Activated naive CD8-positive, alpha-beta T cell treated with anti-CD3 and anti-CD28 coated beads for 36 hours (primary cell): ENCODE measurements at regions not wholly inside any gene's neighbourhood (a gene's known extent, or its start where the extent isn't known, plus 50 kb on each side); places are given as distances from the start of the nearest gene placed in this dataset.

Source experiments
- DNase-seq: peaks from one replicate; pipeline ENCODE4 v3.0.0; 2021
- H3K27ac Mint-ChIP-seq: one replicate; pipeline ENCODE4 v1.8.0; 2022; ENCODE audit warnings: mild to moderate bottlenecking, moderate library complexity, mixed read lengths
- H3K27me3 Mint-ChIP-seq: one replicate; pipeline ENCODE4 v1.8.0; 2022; ENCODE audit warnings: mild to moderate bottlenecking, mixed read lengths
- H3K36me3 Mint-ChIP-seq: one replicate; pipeline ENCODE4 v1.8.0; 2021; ENCODE audit warnings: mild to moderate bottlenecking, mixed read lengths
- H3K4me1 Mint-ChIP-seq: one replicate; pipeline ENCODE4 v1.8.0; 2021; ENCODE audit warnings: mixed read lengths
- H3K4me3 Mint-ChIP-seq: one replicate; pipeline ENCODE4 v1.8.0; 2022; ENCODE audit warnings: mild to moderate bottlenecking, moderate library complexity, mixed read lengths
- H3K9me3 Mint-ChIP-seq: one replicate; pipeline ENCODE4 v1.8.0; 2022; ENCODE audit warnings: mixed read lengths

GRCh38 chr21:24353492-24353891, 1253.8 kb downstream of the MRPL39 start:
- Mint-ChIP-seq H3K9me3 (no peaks in the 10 kb centered on the region), H3K27ac (no peak overlapping the region), H3K4me3 (no peak overlapping the region), H3K4me1 (no peaks in the 10 kb centered on the region), H3K27me3 (no peaks in the 10 kb centered on the region), H3K36me3 (no peaks in the 10 kb centered on the region)
- no peak for DNase-seq

DNA sequence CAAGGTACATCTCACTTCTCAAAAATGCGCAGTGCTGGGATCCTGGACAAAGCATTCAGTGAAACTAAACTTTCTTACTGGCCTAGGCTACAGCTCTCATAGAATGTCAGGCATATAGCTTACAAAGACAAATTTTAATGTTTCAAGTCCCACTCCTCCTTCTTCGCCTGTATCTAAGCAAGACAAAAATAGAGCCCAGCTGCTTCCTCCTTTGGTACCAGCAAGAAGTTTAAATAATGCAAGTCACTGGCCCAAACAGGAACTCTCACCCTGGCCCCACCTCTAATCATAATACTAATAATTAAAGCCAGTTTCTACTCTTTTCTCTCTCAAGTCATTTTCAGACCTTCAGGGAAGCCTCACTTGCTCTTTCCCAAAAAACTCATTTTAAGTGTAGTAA, 1267.9 kb downstream of the MRPL39 start:
- no peaks in the 10 kb centered on the region for H3K27me3 Mint-ChIP-seq
- H3K4me3 Mint-ChIP-seq: no peak overlapping the region
- H3K27ac Mint-ChIP-seq: no peak overlapping the region
- no peak for DNase-seq
- H3K36me3 Mint-ChIP-seq: no peaks in the 10 kb centered on the region
- H3K4me1 Mint-ChIP-seq: no peaks in the 10 kb centered on the region
- peaks cover 3% of the 10 kb centered on the region for H3K9me3 Mint-ChIP-seq

GRCh38 chr21:24336491-24336890, 1270.8 kb downstream of the MRPL39 start:
- Mint-ChIP-seq H3K4me3 (no peak overlapping the region), H3K9me3 (peaks cover 3% of the 10 kb centered on the region), H3K4me1 (no peaks in the 10 kb centered on the region), H3K36me3 (no peaks in the 10 kb centered on the region), H3K27me3 (no peaks in the 10 kb centered on the region), H3K27ac (no peak overlapping the region)
- no peak for DNase-seq

DNA sequence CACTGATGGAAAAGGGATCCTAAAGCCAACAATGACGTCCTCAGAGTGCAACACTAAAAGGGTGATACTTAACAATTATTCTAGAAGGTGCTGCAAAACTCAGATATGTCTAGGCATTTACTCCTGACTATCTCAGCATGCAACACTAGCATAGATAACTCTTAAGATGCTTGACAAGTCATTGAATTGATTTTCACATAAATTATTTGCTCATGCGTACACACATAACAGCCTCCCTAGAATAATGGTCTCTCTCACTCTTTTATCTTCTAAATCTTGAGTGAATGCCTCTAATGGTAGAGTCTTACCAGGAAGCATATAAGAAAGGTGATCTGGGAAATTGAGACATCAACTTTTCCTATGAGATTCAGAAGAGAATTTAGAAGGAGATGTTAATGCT, 1283.7 kb downstream of the MRPL39 start:
- no peaks in the 10 kb centered on the region for H3K4me1 Mint-ChIP-seq
- DNase-seq: no peak
- peaks cover 2% of the 10 kb centered on the region for H3K27me3 Mint-ChIP-seq
- no peak overlapping the region for H3K4me3 Mint-ChIP-seq
- peaks cover 2% of the 10 kb centered on the region for H3K9me3 Mint-ChIP-seq
- H3K36me3 Mint-ChIP-seq: no peaks in the 10 kb centered on the region
- H3K27ac Mint-ChIP-seq: no peak overlapping the region

- Mint-ChIP-seq H3K4me1 (no peaks in the 10 kb centered on the region), H3K36me3 (no peaks in the 10 kb centered on the region), H3K9me3 (no peaks in the 10 kb centered on the region), H3K4me3 (no peak overlapping the region), H3K27ac (no peak overlapping the region), H3K27me3 (no peaks in the 10 kb centered on the region)
- DNase-seq: no peak
Measured at GRCh38 chr21:24316277-24316922, 1290.9 kb downstream of the MRPL39 start.

DNA sequence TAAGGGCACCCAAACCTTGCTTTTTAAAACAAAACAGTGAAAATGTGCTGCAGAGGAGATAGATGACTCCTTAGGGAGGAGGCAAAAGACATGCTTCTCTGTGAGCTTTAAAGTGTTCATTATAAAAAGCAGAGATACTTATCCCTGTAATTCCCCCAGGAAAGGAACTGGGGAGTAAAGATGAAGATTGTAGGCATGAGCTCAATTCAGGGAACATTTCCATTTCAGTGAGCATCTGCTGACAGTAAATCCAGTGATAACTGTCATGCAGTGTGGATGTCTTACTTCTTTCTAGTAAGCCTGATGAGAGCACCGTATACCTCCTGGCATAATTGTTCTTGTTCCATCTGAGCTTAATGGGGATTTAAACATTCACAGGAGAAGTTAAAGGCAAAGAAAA, 1296.5 kb downstream of the MRPL39 start:
- H3K4me3 Mint-ChIP-seq: no peak overlapping the region
- no peak for DNase-seq
- H3K27me3 Mint-ChIP-seq: no peaks in the 10 kb centered on the region
- H3K36me3 Mint-ChIP-seq: no peaks in the 10 kb centered on the region
- no peak overlapping the region for H3K27ac Mint-ChIP-seq
- H3K9me3 Mint-ChIP-seq: no peaks in the 10 kb centered on the region
- no peaks in the 10 kb centered on the region for H3K4me1 Mint-ChIP-seq

DNA sequence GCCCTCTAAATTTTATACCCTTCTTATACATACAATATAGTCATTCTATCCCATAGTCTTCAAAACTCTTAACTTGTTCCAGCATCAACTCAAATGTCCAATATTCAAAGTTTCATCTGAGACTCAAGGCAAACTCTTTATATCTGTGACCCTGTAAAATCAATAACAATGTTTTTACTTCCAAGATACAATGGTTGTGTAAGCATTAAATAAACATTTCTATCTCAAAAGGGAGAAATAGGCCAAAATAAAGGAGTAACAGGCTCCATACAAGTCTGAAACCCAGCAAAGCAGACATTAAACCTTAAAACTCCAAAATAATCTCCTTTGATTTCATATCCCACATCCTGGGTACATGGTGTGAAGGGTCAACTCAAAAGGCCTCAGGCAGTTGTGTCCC, 1299.1 kb downstream of the MRPL39 start:
- H3K27me3 Mint-ChIP-seq: no peaks in the 10 kb centered on the region
- H3K27ac Mint-ChIP-seq: no peak overlapping the region
- no peaks in the 10 kb centered on the region for H3K36me3 Mint-ChIP-seq
- H3K4me3 Mint-ChIP-seq: no peak overlapping the region
- no peak for DNase-seq
- H3K4me1 Mint-ChIP-seq: peaks cover 7% of the 10 kb centered on the region
- H3K9me3 Mint-ChIP-seq: no peaks in the 10 kb centered on the region

- no peak for DNase-seq
- H3K27me3 Mint-ChIP-seq: no peaks in the 10 kb centered on the region
- no peaks in the 10 kb centered on the region for H3K9me3 Mint-ChIP-seq
- no peak overlapping the region for H3K4me3 Mint-ChIP-seq
- peaks cover 7% of the 10 kb centered on the region for H3K4me1 Mint-ChIP-seq
- no peaks in the 10 kb centered on the region for H3K36me3 Mint-ChIP-seq
- no peak overlapping the region for H3K27ac Mint-ChIP-seq
Measured at GRCh38 chr21:24302400-24302799, 1304.9 kb downstream of the MRPL39 start.

DNA sequence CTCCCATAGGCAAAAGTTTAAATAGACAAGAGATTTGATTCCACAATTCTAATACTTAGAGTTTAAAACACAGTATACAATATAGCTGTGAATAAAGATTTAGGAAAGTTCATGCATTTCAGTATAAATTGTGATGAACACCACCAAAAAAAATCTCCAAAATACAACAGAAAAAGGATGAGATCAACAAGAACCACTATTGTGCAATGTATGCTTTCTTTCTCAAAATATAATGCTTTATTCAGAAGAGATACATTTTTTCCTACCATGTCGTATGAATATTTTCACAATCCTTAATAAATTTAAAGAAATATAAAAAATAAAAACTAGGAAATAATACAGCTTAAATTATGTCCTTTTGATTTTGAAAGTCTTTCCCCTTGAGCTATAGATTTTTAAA, 1309.2 kb downstream of the MRPL39 start:
- Mint-ChIP-seq H3K27me3 (no peaks in the 10 kb centered on the region), H3K4me1 (no peaks in the 10 kb centered on the region), H3K9me3 (no peaks in the 10 kb centered on the region), H3K4me3 (no peak overlapping the region), H3K27ac (no peak overlapping the region), H3K36me3 (no peaks in the 10 kb centered on the region)
- no peak for DNase-seq

DNA sequence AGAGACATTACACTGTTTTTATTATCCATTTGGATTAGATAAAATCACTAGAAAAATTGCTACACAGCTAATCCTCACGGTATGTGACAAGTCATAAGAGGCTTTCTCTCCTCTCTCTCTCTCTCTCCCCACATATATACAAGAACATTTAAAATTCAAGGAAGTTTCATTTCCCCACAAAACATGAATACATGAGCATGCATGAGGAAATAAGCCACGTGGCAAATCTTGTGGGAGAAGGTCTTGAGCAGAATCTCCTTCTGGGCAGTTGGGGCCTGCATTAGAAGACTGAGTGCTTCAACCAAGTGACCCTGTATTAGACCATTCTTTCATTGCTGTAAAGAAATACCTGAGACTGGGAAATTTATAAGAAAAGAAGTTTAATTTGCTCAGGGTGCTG, 1313.1 kb downstream of the MRPL39 start:
- DNase-seq: no peak
- no peaks in the 10 kb centered on the region for H3K36me3 Mint-ChIP-seq
- H3K9me3 Mint-ChIP-seq: no peaks in the 10 kb centered on the region
- no peak overlapping the region for H3K4me3 Mint-ChIP-seq
- peaks cover 10% of the 10 kb centered on the region for H3K4me1 Mint-ChIP-seq
- H3K27me3 Mint-ChIP-seq: no peaks in the 10 kb centered on the region
- H3K27ac Mint-ChIP-seq: no peak overlapping the region

DNA sequence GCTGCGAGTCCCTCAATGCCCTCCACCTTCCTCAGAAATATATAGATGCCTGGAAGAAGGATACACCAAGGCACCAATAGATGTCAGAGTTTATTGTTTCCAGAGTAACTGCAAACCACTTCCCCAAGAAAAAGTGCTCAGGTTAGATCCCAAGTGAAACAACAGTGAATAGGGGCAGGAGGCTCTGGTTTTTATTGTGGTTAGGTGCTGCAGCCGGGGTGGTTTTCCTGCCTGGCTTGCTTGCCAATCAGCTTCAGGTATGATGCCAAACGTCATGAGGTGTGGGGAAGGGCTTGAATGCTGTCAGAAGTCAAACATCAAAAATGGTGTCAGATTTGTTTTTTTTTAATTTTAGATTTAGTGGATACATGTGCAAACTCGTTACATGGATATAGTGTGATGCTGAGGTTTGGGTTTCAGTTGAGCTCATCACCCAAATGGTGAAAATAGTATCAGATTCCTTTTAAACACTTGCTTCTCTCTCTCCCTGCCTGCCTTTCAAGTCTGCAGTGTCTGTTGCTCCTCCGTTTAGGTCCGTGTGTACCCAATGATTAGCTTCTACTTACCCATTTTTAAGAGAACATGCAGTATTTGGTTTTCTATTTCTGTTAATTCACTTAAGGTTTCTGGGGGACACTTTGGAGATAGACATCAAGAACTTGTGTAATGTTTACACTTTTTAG, 1317.0 kb downstream of the MRPL39 start:
- peak; percentile 57 for DNase-seq
- Mint-ChIP-seq H3K4me3 (peak overlapping the region; percentile 50), H3K4me1 (peaks cover 10% of the 10 kb centered on the region), H3K27me3 (no peaks in the 10 kb centered on the region), H3K36me3 (no peaks in the 10 kb centered on the region), H3K27ac (peak overlapping the region; percentile 49), H3K9me3 (no peaks in the 10 kb centered on the region)

DNA sequence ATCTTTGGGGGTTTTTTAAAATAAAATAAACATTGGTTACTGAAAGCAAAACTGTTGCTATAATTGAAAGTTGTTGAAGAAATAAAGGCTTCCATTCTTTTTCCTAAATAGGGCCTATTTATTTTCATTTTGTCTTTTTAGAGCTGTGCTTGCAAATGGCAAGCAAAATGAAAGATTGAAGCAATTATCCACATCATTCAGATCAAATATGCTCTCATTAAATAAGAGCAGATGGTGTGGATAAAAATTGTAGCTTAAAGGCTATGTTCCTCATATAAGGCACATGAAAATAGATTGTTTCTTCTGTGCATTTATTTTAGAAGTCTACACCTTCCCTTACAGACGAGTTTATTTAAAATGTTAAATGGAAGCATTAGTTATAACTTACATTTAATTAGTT, 1317.7 kb downstream of the MRPL39 start:
- H3K27me3 Mint-ChIP-seq: no peaks in the 10 kb centered on the region
- H3K4me3 Mint-ChIP-seq: no peak overlapping the region
- no peaks in the 10 kb centered on the region for H3K9me3 Mint-ChIP-seq
- H3K27ac Mint-ChIP-seq: no peak overlapping the region
- H3K4me1 Mint-ChIP-seq: peaks cover 10% of the 10 kb centered on the region
- no peak for DNase-seq
- no peaks in the 10 kb centered on the region for H3K36me3 Mint-ChIP-seq

- Mint-ChIP-seq H3K36me3 (no peaks in the 10 kb centered on the region), H3K4me1 (peaks cover 3% of the 10 kb centered on the region), H3K4me3 (no peak overlapping the region), H3K27ac (no peak overlapping the region), H3K9me3 (no peaks in the 10 kb centered on the region), H3K27me3 (no peaks in the 10 kb centered on the region)
- no peak for DNase-seq
Measured at GRCh38 chr21:24280596-24280995, 1326.7 kb downstream of the MRPL39 start.

GRCh38 chr21:24278711-24279110, 1328.6 kb downstream of the MRPL39 start:
- no peaks in the 10 kb centered on the region for H3K9me3 Mint-ChIP-seq
- H3K4me1 Mint-ChIP-seq: peaks cover 3% of the 10 kb centered on the region
- H3K4me3 Mint-ChIP-seq: no peak overlapping the region
- no peak overlapping the region for H3K27ac Mint-ChIP-seq
- H3K36me3 Mint-ChIP-seq: no peaks in the 10 kb centered on the region
- no peaks in the 10 kb centered on the region for H3K27me3 Mint-ChIP-seq
- no peak for DNase-seq

DNA sequence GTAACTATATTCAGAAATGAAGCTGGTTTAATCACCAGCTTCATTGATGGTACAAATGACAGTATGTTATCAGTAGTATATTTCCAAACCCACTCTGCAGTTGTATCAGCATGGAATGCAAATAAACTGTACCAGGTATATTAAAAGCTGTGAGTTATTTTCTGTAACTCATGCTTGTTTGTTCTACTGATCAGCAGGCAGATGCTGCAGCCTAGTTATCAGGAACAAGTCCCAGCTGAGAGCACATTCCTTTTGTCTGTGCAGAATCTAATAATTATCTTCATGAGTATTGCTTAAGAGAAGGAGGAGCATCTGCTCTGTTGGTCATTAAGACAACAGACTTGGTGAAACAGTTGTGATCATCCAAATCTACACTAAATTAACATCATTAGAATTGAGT, 1331.1 kb downstream of the MRPL39 start:
- Mint-ChIP-seq H3K36me3 (no peaks in the 10 kb centered on the region), H3K27me3 (no peaks in the 10 kb centered on the region), H3K4me3 (no peak overlapping the region), H3K27ac (no peak overlapping the region), H3K9me3 (no peaks in the 10 kb centered on the region), H3K4me1 (peaks cover 3% of the 10 kb centered on the region)
- no peak for DNase-seq

- Mint-ChIP-seq H3K27ac (no peak overlapping the region), H3K4me3 (no peak overlapping the region), H3K9me3 (no peaks in the 10 kb centered on the region), H3K36me3 (no peaks in the 10 kb centered on the region), H3K4me1 (peaks cover 3% of the 10 kb centered on the region), H3K27me3 (no peaks in the 10 kb centered on the region)
- no peak for DNase-seq
Measured at GRCh38 chr21:24275616-24276015, 1331.7 kb downstream of the MRPL39 start.
